ENCODE measurements at regions not wholly inside any gene's neighbourhood (a gene's known extent, or its start where the extent isn't known, plus 50 kb on each side); places are given as distances from the start of the nearest gene placed in this dataset.

GRCh38 chr3:46112984-46113383 lies 85.7 kb upstream of the XCR1 start:
- H3K4me2 ChIP-seq (ENCODE audit: low read length), result no peak overlapping the region
- no peak for TF ChIP-seq CTCF (IDR thresholded peaks at IDR 0.05; ENCODE audit: insufficient read depth, low read depth, low read length)
- no peak for TF ChIP-seq EZH2 (IDR thresholded peaks at IDR 0.05; ENCODE audit: insufficient read depth, low read length)
- peaks cover 16% of the 10 kb centered on the region for H3K9me3 Mint-ChIP-seq (ENCODE audit: unreplicated experiment)
- no peaks in the 10 kb centered on the region for H3K27me3 Mint-ChIP-seq (ENCODE audit: low read depth, unreplicated experiment)
- H2AFZ ChIP-seq (ENCODE audit: low read depth, low read length), result no peak overlapping the region
- no peak overlapping the region for H3K4me3 Mint-ChIP-seq (ENCODE audit: unreplicated experiment)
- H3K27ac Mint-ChIP-seq (ENCODE audit: unreplicated experiment), result no peak overlapping the region
- peaks cover 17% of the 10 kb centered on the region for H3K4me1 ChIP-seq (ENCODE audit: insufficient read depth, low read length)
- H3K36me3 Mint-ChIP-seq (ENCODE audit: low read depth, unreplicated experiment), result peaks cover 6% of the 10 kb centered on the region
- H3K79me2 ChIP-seq (ENCODE audit: insufficient read depth, low read length), result no peaks in the 10 kb centered on the region
- FAIRE-seq (no peak), DNase-seq (ENCODE audit: low read depth) (no peak)
- H3K27ac ChIP-seq (ENCODE audit: low read depth, low read length), result no peak overlapping the region
- no peaks in the 10 kb centered on the region for H3K9me3 ChIP-seq (ENCODE audit: insufficient read depth, low read depth, low read length)
- H4K20me1 ChIP-seq (ENCODE audit: insufficient read depth, low read length), result no peaks in the 10 kb centered on the region
- no peak overlapping the region for H3K4me3 ChIP-seq (ENCODE audit: insufficient read depth, low read depth, low read length)
- H3K4me1 Mint-ChIP-seq (ENCODE audit: low read depth, unreplicated experiment), result peaks cover 36% of the 10 kb centered on the region
- no peaks in the 10 kb centered on the region for H3K27me3 ChIP-seq (ENCODE audit: insufficient read depth, low read length)
- H3K9ac ChIP-seq (ENCODE audit: low read length), result no peak overlapping the region
- H3K36me3 ChIP-seq (ENCODE audit: insufficient read depth, low read length), result no peaks in the 10 kb centered on the region

GRCh38 chr3:46112296-46112695 lies 85.0 kb upstream of the XCR1 start:
- Histone ChIP-seq H3K27me3 (ENCODE audit: insufficient read depth, low read length) (peaks cover 2% of the 10 kb centered on the region), H3K27ac (ENCODE audit: low read depth, low read length) (no peak overlapping the region), H3K36me3 (ENCODE audit: insufficient read depth, low read length) (no peaks in the 10 kb centered on the region), H3K4me3 (ENCODE audit: insufficient read depth, low read depth, low read length) (no peak overlapping the region), H3K9ac (ENCODE audit: low read length) (no peak overlapping the region), H3K4me2 (ENCODE audit: low read length) (no peak overlapping the region), H3K79me2 (ENCODE audit: insufficient read depth, low read length) (no peaks in the 10 kb centered on the region), H3K4me1 (ENCODE audit: insufficient read depth, low read length) (peaks cover 17% of the 10 kb centered on the region), H2AFZ (ENCODE audit: low read depth, low read length) (no peak overlapping the region), H4K20me1 (ENCODE audit: insufficient read depth, low read length) (no peaks in the 10 kb centered on the region), H3K9me3 (ENCODE audit: insufficient read depth, low read depth, low read length) (no peaks in the 10 kb centered on the region)
- H3K4me3 Mint-ChIP-seq (ENCODE audit: unreplicated experiment), result no peak overlapping the region
- H3K4me1 Mint-ChIP-seq (ENCODE audit: low read depth, unreplicated experiment), result peaks cover 36% of the 10 kb centered on the region
- H3K9me3 Mint-ChIP-seq (ENCODE audit: unreplicated experiment), result peaks cover 16% of the 10 kb centered on the region
- no peak for TF ChIP-seq EZH2 (IDR thresholded peaks at IDR 0.05; ENCODE audit: insufficient read depth, low read length)
- no peak for TF ChIP-seq CTCF (IDR thresholded peaks at IDR 0.05; ENCODE audit: insufficient read depth, low read depth, low read length)
- H3K27ac Mint-ChIP-seq (ENCODE audit: unreplicated experiment), result peak overlapping the region; percentile 19
- peaks cover 6% of the 10 kb centered on the region for H3K36me3 Mint-ChIP-seq (ENCODE audit: low read depth, unreplicated experiment)
- H3K27me3 Mint-ChIP-seq (ENCODE audit: low read depth, unreplicated experiment), result no peaks in the 10 kb centered on the region
- FAIRE-seq (no peak), DNase-seq (ENCODE audit: low read depth) (no peak)

GRCh38 chr3:46110701-46111493 lies 83.6 kb upstream of the XCR1 start:
- H3K27ac ChIP-seq (ENCODE audit: low read depth, low read length), result no peak overlapping the region
- H3K36me3 ChIP-seq (ENCODE audit: insufficient read depth, low read length), result no peaks in the 10 kb centered on the region
- H3K79me2 ChIP-seq (ENCODE audit: insufficient read depth, low read length), result no peaks in the 10 kb centered on the region
- no peaks in the 10 kb centered on the region for H4K20me1 ChIP-seq (ENCODE audit: insufficient read depth, low read length)
- FAIRE-seq, result no peak
- H3K4me1 ChIP-seq (ENCODE audit: insufficient read depth, low read length), result peaks cover 17% of the 10 kb centered on the region
- Mint-ChIP-seq H3K4me1 (ENCODE audit: low read depth, unreplicated experiment) (peaks cover 36% of the 10 kb centered on the region), H3K36me3 (ENCODE audit: low read depth, unreplicated experiment) (peaks cover 6% of the 10 kb centered on the region), H3K9me3 (ENCODE audit: unreplicated experiment) (peaks cover 12% of the 10 kb centered on the region), H3K27ac (ENCODE audit: unreplicated experiment) (peak overlapping the region; percentile 35), H3K27me3 (ENCODE audit: low read depth, unreplicated experiment) (no peaks in the 10 kb centered on the region), H3K4me3 (ENCODE audit: unreplicated experiment) (no peak overlapping the region)
- no peak overlapping the region for H2AFZ ChIP-seq (ENCODE audit: low read depth, low read length)
- H3K27me3 ChIP-seq (ENCODE audit: insufficient read depth, low read length), result peaks cover 2% of the 10 kb centered on the region
- H3K4me2 ChIP-seq (ENCODE audit: low read length), result peak overlapping the region; percentile 15
- no peak overlapping the region for H3K4me3 ChIP-seq (ENCODE audit: insufficient read depth, low read depth, low read length)
- H3K9ac ChIP-seq (ENCODE audit: low read length), result no peak overlapping the region
- no peaks in the 10 kb centered on the region for H3K9me3 ChIP-seq (ENCODE audit: insufficient read depth, low read depth, low read length)
- TF ChIP-seq CTCF (IDR thresholded peaks at IDR 0.05; ENCODE audit: insufficient read depth, low read depth, low read length) (no peak), EZH2 (IDR thresholded peaks at IDR 0.05; ENCODE audit: insufficient read depth, low read length) (no peak)
- DNase-seq (ENCODE audit: low read depth), result peak; percentile 83

All from astrocyte (in vitro differentiated cells and primary cell).